ENCODE measurements at regions not wholly inside any gene's neighbourhood (a gene's known extent, or its start where the extent isn't known, plus 50 kb on each side); places are given as distances from the start of the nearest gene placed in this dataset.

DNA sequence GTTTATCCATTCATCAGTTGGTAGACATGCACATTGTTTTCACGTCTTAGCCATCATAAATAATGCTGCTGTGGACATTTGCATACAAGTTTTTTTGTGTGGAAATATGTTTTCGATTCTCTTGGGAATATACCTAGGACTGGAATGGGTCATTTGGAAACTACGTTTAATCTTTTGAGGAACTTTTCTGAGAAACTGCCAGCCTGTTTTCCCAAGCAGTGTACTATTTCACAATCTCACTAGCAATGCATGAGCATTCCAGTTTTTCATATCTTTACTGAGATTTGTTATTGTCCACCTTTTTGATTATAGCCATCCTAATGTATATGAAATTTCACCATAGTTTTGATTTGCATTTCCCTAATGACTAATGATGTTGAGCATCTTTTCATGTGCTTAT is 95.7 kb upstream of the JAZF1 start:
- no peak overlapping the region for H3K27ac Mint-ChIP-seq (ENCODE audit: unreplicated experiment)
- no peak overlapping the region for H3K4me3 Mint-ChIP-seq
- no peak for DNase-seq (ENCODE audit: low read depth, low spot score)
- H3K36me3 Mint-ChIP-seq (ENCODE audit: low read depth), result no peaks in the 10 kb centered on the region
- no peaks in the 10 kb centered on the region for H3K27me3 Mint-ChIP-seq (ENCODE audit: low read depth)
- peaks cover 4% of the 10 kb centered on the region for H3K4me1 Mint-ChIP-seq
- no peaks in the 10 kb centered on the region for H3K9me3 Mint-ChIP-seq
- TF ChIP-seq CTCF (conservative IDR thresholded peaks at IDR 0.05), result no peak

DNA sequence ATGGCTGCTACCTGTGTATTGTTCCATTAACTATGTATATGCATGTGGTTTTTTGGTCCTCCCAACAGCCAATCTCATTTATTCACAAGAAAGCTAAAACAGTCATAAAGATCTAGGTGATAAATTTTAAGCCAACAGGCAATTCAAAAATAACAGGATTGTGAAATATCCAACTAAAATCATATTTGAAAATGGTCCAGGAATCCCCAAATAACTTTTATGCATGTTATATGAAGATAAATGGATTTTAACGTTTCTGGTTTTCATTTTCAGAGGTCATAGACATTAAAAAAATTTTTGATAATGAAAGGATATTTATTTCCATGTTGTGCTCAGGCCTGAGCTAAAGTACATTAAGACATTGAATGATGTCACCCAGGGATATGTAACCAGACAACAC is 96.8 kb upstream of the JAZF1 start:
- Mint-ChIP-seq H3K27ac (ENCODE audit: unreplicated experiment) (no peak overlapping the region), H3K4me1 (peaks cover 3% of the 10 kb centered on the region), H3K27me3 (ENCODE audit: low read depth) (no peaks in the 10 kb centered on the region), H3K9me3 (no peaks in the 10 kb centered on the region), H3K4me3 (no peak overlapping the region), H3K36me3 (ENCODE audit: low read depth) (no peaks in the 10 kb centered on the region)
- TF ChIP-seq CTCF (conservative IDR thresholded peaks at IDR 0.05), result no peak
- DNase-seq (ENCODE audit: low read depth, low spot score), result no peak

DNA sequence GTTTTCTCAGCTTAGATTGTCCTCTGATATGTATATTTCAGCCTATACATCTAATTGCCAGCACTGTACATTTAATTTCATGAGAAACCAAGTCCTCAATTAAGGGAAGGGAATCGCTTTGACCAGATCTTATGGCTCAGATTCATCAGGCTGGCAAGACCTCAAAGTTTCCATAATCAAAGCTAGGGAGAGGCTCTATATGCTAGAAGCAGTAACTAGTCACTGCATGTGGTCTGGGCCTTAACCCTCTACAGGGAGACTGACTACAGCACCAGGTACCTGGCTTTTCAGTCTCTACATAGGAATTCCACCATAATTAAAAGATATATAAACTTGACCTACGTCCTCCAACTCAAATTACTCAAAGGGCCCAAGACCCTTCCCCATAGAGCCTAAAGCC is 97.4 kb upstream of the JAZF1 start:
- no peaks in the 10 kb centered on the region for H3K4me1 Mint-ChIP-seq
- H3K27me3 Mint-ChIP-seq (ENCODE audit: low read depth), result no peaks in the 10 kb centered on the region
- TF ChIP-seq CTCF (conservative IDR thresholded peaks at IDR 0.05), result no peak
- H3K4me3 Mint-ChIP-seq, result no peak overlapping the region
- DNase-seq (ENCODE audit: low read depth, low spot score), result no peak
- no peaks in the 10 kb centered on the region for H3K36me3 Mint-ChIP-seq (ENCODE audit: low read depth)
- H3K27ac Mint-ChIP-seq (ENCODE audit: unreplicated experiment), result no peak overlapping the region
- H3K9me3 Mint-ChIP-seq, result no peaks in the 10 kb centered on the region

DNA sequence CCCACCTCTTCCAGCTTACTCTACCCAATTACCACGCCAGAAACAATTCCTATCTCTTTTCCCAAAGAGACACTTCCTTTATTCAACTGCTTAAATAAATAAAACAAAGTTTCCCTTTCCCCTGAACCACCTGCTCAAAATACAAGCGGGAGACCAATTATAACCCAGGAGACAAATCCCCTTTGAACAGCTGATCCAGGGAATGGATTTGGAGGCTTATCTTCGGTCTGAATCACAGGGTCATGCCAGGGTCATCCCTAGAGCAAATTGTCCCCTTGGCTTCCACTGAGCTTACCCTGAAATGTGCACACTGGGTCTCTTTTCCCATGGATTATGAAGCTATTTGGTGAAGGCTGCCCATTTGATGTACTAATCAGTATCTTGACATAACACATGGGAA is 99.9 kb upstream of the JAZF1 start:
- TF ChIP-seq CTCF (conservative IDR thresholded peaks at IDR 0.05), result no peak
- H3K4me3 Mint-ChIP-seq, result no peak overlapping the region
- no peak for DNase-seq (ENCODE audit: low read depth, low spot score)
- no peaks in the 10 kb centered on the region for H3K9me3 Mint-ChIP-seq
- H3K27me3 Mint-ChIP-seq (ENCODE audit: low read depth), result no peaks in the 10 kb centered on the region
- no peaks in the 10 kb centered on the region for H3K36me3 Mint-ChIP-seq (ENCODE audit: low read depth)
- H3K4me1 Mint-ChIP-seq, result no peaks in the 10 kb centered on the region
- no peak overlapping the region for H3K27ac Mint-ChIP-seq (ENCODE audit: unreplicated experiment)

- Mint-ChIP-seq H3K4me1 (peaks cover 5% of the 10 kb centered on the region), H3K4me3 (no peak overlapping the region)
Measured at GRCh38 chr7:28290496-28290895, 109.9 kb upstream of the JAZF1 start.

More at GRCh38 chr7:28290496-28290895, 109.9 kb upstream of the JAZF1 start:
- TF ChIP-seq CTCF (conservative IDR thresholded peaks at IDR 0.05), result no peak
- H3K36me3 Mint-ChIP-seq (ENCODE audit: low read depth), result no peaks in the 10 kb centered on the region
- DNase-seq (ENCODE audit: low read depth, low spot score), result no peak
- H3K27ac Mint-ChIP-seq (ENCODE audit: unreplicated experiment), result no peak overlapping the region
- peaks cover 5% of the 10 kb centered on the region for H3K9me3 Mint-ChIP-seq
- no peaks in the 10 kb centered on the region for H3K27me3 Mint-ChIP-seq (ENCODE audit: low read depth)
